ENCODE measurements at regions not wholly inside any gene's neighbourhood (a gene's known extent, or its start where the extent isn't known, plus 50 kb on each side); places are given as distances from the start of the nearest gene placed in this dataset.

DNA sequence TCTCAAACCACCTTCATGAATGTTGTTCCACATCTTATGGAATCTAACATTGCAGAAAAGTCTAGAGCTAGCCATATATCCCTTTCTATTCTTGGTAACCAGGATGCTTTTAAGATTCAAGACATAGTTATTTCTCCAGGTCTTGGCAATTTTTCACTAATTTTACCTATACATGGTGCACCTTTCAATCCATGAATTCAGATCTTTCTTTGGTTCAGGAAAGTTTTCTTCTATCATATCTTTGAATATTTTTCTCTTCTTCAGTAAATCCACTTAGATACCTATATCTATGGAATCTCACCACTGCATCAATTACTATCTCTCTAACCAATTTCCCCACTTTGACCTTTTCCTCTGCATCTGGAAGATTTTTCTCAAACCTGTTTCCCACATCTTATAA is 77.4 kb downstream of the PRLHR start:
- TF ChIP-seq POLR2A (IDR thresholded peaks at IDR 0.05) (no peak), POLR2AphosphoS5 (IDR thresholded peaks at IDR 0.05) (no peak)
- TF ChIP-seq, protein P1, sequence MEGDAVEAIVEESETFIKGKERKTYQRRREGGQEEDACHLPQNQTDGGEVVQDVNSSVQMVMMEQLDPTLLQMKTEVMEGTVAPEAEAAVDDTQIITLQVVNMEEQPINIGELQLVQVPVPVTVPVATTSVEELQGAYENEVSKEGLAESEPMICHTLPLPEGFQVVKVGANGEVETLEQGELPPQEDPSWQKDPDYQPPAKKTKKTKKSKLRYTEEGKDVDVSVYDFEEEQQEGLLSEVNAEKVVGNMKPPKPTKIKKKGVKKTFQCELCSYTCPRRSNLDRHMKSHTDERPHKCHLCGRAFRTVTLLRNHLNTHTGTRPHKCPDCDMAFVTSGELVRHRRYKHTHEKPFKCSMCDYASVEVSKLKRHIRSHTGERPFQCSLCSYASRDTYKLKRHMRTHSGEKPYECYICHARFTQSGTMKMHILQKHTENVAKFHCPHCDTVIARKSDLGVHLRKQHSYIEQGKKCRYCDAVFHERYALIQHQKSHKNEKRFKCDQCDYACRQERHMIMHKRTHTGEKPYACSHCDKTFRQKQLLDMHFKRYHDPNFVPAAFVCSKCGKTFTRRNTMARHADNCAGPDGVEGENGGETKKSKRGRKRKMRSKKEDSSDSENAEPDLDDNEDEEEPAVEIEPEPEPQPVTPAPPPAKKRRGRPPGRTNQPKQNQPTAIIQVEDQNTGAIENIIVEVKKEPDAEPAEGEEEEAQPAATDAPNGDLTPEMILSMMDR (IDR thresholded peaks at IDR 0.05): no peak
